Ovary (tissue), 7 donors: ENCODE measurements at regions not wholly inside any gene's neighbourhood (a gene's known extent, or its start where the extent isn't known, plus 50 kb on each side); places are given as distances from the start of the nearest gene placed in this dataset.

Experiments used
- DNase-seq, 5 donors: peaks; one replicate each; pipeline ENCODE4 v3.0.0-alpha.2; 2019 to 2020
- H3K27ac ChIP-seq, 2 donors: fragments of 200-600 bp; one replicate each; pipeline versions ENCODE4 v1.5.1 to v1.8.0; 2019 to 2022
- H3K27me3 ChIP-seq: fragments of 200-600 bp; one replicate; pipeline ENCODE4 v1.8.0; 2022
- H3K36me3 ChIP-seq: fragments of 200-600 bp; sonication (generic); one replicate; pipeline ENCODE4 v1.5.1; 2019
- H3K4me1 ChIP-seq: one replicate; pipeline ENCODE4 v1.8.1; 2013; ENCODE audit warnings: mild to moderate bottlenecking, moderate library complexity; ENCODE audit not compliant: insufficient read depth
- H3K4me3 ChIP-seq: fragments of 200-600 bp; sonication (generic); one replicate; pipeline ENCODE4 v1.5.1; 2017
- H3K9me3 ChIP-seq, 2 donors: fragments of 200-600 bp in 1 of 2; sonication (generic) in 1 of 2; one replicate each; pipeline versions ENCODE4 v1.5.1 to v1.8.1; 2013 to 2019; ENCODE audit warnings: mild to moderate bottlenecking in 1 of 2, moderate library complexity in 1 of 2
- EP300 ChIP-seq: sonication (generic); formaldehyde crosslinking; IDR thresholded peaks from one replicate; pipeline ENCODE4 v1.6.1; 2017; ENCODE audit warnings: antibody characterized with exemption
- POLR2A ChIP-seq: fragments of 450-650 bp; IDR thresholded peaks from one replicate; pipeline ENCODE4 v1.6.1; 2017; ENCODE audit warnings: antibody characterized with exemption, mild to moderate bottlenecking, moderate library complexity
- WGBS, 3 donors: extraction: QIAGEN DNeasy Blood & Tissue Kit in 1 of 3; methylation state at CpG; one replicate each; pipeline versions ENCODE4 v1.1.5 to v1.1.7; 2013 to 2017; 5-methylcytosine and 5-hydroxymethylcytosine counted together
- intact Hi-C, 4 donors: fragments of 100-400 bp; cut with DNase I; formaldehyde crosslinking; loops; one replicate each; pipeline versions ENCODE4 v1.11.0 to v1.15.1; 2022 to 2023
- TF ChIP-seq, protein P1 (sequence below), 3 donors: fragments of 450-650 bp in 2 of 3; fragments of 200-600 bp in 1 of 3; IDR thresholded peaks; one replicate each; pipeline versions ENCODE4 v1.5.1 to v1.8.0; 2016 to 2022; ENCODE audit warnings: antibody characterized with exemption in 3 of 3, mild to moderate bottlenecking in 1 of 3
- donor health status: DM: no; HTN: no; CAD: no; lungs with moderate emphysema.
- donor health status: DM: no; HTN: no; CAD: no.
- donor health status: Bipolar disorder and iron deficiency.
- donor health status: DM: no; HTN: no; CAD: no.
- donor health status: DM: yes; HTN: yes; CAD: no.

DNA sequence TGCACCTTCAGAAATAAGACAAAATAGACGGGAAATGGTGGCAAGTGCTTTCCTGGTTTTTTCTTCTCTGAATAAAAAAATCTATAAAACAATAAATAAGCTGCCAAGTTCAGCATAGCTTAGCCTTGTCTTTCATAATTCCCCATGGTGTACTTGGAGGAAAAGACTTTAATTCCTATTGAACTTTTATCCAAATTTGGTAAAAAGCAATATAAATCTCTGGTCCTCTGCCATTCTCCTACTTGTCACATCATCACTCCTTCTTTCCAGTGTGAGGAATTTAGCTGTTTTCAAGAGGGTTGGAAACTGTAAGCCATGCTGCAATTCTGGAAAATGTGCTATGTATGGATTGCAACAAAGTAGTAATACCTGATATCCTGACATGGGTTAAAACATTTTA is 551.8 kb upstream of the KIF2B start:
- WGBS, 3 donors: 73 to 79% (median 74%) methylated on average over 1 of the region's 1 CpG
- no peaks in the 10 kb centered on the region for H3K4me1 ChIP-seq
- DNase-seq: no peak

DNA sequence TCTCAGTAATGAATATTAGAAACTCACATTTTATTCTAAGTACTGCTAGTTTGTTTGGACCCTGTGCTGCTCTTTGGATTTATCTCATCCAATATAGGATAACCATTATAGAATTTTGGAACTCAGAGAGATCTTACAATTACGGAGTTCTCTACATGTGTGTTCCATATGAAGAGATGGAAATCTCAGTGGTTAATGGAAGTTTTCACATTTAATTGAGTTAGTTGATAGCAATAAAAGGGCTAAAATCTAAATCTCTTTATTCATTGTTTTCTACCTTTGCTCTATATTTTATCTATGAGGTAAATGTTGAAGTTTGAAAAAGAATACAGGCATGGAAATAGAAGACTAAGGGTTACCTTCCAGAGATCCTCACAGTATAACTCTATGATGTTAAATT is 558.0 kb upstream of the KIF2B start:
- H3K27me3 ChIP-seq: no peaks in the 10 kb centered on the region
- no peak for DNase-seq
- H3K36me3 ChIP-seq: no peaks in the 10 kb centered on the region
- intact Hi-C loops: no loop called here
- WGBS, 3 donors: 94 to 96% (median 94%) methylated on average over 1 of the region's 1 CpG
- H3K27ac ChIP-seq: no peak overlapping the region
- H3K9me3 ChIP-seq: no peaks in the 10 kb centered on the region
- no peaks in the 10 kb centered on the region for H3K4me1 ChIP-seq
- no peak overlapping the region for H3K4me3 ChIP-seq
- no peak for TF ChIP-seq POLR2A
- TF ChIP-seq, protein P1, sequence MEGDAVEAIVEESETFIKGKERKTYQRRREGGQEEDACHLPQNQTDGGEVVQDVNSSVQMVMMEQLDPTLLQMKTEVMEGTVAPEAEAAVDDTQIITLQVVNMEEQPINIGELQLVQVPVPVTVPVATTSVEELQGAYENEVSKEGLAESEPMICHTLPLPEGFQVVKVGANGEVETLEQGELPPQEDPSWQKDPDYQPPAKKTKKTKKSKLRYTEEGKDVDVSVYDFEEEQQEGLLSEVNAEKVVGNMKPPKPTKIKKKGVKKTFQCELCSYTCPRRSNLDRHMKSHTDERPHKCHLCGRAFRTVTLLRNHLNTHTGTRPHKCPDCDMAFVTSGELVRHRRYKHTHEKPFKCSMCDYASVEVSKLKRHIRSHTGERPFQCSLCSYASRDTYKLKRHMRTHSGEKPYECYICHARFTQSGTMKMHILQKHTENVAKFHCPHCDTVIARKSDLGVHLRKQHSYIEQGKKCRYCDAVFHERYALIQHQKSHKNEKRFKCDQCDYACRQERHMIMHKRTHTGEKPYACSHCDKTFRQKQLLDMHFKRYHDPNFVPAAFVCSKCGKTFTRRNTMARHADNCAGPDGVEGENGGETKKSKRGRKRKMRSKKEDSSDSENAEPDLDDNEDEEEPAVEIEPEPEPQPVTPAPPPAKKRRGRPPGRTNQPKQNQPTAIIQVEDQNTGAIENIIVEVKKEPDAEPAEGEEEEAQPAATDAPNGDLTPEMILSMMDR (IDR thresholded peaks at IDR 0.05): no peak
- TF ChIP-seq EP300: no peak

More for the DNA sequence above, 551.8 kb upstream of the KIF2B start:
- H3K36me3 ChIP-seq: no peaks in the 10 kb centered on the region
- H3K4me3 ChIP-seq: no peak overlapping the region
- no peak overlapping the region for H3K27ac ChIP-seq
- intact Hi-C loops: no loop called here
- no peaks in the 10 kb centered on the region for H3K9me3 ChIP-seq
- no peaks in the 10 kb centered on the region for H3K27me3 ChIP-seq
- TF ChIP-seq EP300 (no peak), POLR2A (no peak)
- TF ChIP-seq, protein P1 (IDR thresholded peaks at IDR 0.05): no peak

DNA sequence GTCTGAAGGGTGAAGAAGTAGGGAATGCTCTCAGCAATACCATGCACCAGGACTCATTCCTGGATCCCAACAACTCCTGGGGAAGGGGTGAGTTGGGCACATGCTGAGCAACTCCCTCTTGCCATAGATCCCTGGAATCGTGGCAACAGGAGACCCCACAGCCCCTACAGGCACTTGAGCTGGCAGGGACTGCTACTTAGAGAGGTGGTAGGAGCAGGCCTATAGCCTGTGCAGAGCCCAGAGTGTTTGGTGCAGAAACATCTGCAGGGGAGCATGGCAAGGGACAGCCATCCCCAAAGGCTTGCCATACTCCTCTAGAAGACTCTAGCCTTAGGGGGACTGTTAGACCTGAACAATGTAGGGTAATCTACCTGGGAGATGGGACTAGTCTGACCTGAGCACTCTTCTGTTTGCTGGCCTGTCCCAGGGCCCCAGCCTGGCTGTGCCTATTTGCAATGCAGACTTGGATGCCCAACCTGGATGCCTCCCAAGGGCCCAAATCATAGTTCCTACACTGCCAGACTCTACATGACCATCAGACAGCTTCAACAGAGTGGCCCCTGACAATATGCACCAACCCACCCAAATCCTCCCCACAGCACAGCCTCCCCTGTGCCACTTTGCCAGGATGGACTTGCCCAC is 568.6 kb upstream of the KIF2B start:
- 13 to 38% (median 33%) methylated on average over 1 of the region's 1 CpG for WGBS, 3 donors
- Histone ChIP-seq H3K4me3 (no peak overlapping the region), H3K27ac (no peak overlapping the region), H3K4me1 (no peaks in the 10 kb centered on the region), H3K36me3 (no peaks in the 10 kb centered on the region), H3K9me3 (no peaks in the 10 kb centered on the region), H3K27me3 (no peaks in the 10 kb centered on the region)
- DNase-seq: no peak
- intact Hi-C loops: no loop called here
- TF ChIP-seq, protein P1 (IDR thresholded peaks at IDR 0.05): no peak
- no peak for TF ChIP-seq EP300
- no peak for TF ChIP-seq POLR2A

DNA sequence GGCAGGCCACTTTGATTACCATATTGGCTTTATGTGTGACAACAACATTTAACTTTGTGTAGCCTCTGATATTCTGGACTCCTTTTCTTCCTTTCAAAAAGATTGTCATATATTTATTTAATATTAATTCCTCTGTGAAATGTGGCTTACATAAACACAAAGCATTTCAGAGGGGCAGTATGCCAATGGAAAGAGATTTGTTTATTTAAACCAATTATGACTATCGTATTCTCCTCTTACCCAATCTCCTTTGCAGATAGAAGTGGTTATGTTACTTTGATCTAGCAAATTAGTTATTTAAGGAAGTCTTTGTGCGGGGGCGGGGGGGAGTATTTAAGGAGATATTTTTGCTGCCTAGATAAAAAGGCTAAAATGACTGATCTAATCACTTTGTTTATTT is 573.7 kb upstream of the KIF2B start:
- no peak for DNase-seq
- WGBS, 3 donors: 10 to 20% (median 15%) methylated on average over 3 of the region's 3 CpGs
- intact Hi-C loops: no loop called here
- H3K9me3 ChIP-seq: no peaks in the 10 kb centered on the region
- H3K36me3 ChIP-seq: no peaks in the 10 kb centered on the region
- no peak overlapping the region for H3K27ac ChIP-seq
- TF ChIP-seq POLR2A: no peak
- no peak for TF ChIP-seq EP300
- TF ChIP-seq, protein P1 (IDR thresholded peaks at IDR 0.05): no peak
- no peaks in the 10 kb centered on the region for H3K27me3 ChIP-seq
- no peak overlapping the region for H3K4me3 ChIP-seq
- no peaks in the 10 kb centered on the region for H3K4me1 ChIP-seq
